GM18907 (cell line): ENCODE measurements at regions not wholly inside any gene's neighbourhood (a gene's known extent, or its start where the extent isn't known, plus 50 kb on each side); places are given as distances from the start of the nearest gene placed in this dataset.
"Not testable (repeated sequence)": the region's sequence is repeated elsewhere in the genome, so short reads cannot be mapped to it uniquely, and the experiment has no call there.

Experiments used
- ATAC-seq: cut with Tn5 transposase; IDR thresholded peaks from one replicate; pipeline ENCODE4 v1.9.1; 2021; ENCODE audit warnings: mild to moderate bottlenecking, moderate library complexity; ENCODE audit not compliant: unreplicated experiment

- no peak for ATAC-seq
Observed at GRCh38 chr1:157235307-157235706, 97.1 kb upstream of the ETV3 start.

GRCh38 chr1:157234705-157235273 lies 96.6 kb upstream of the ETV3 start:
- no peak for ATAC-seq

DNA sequence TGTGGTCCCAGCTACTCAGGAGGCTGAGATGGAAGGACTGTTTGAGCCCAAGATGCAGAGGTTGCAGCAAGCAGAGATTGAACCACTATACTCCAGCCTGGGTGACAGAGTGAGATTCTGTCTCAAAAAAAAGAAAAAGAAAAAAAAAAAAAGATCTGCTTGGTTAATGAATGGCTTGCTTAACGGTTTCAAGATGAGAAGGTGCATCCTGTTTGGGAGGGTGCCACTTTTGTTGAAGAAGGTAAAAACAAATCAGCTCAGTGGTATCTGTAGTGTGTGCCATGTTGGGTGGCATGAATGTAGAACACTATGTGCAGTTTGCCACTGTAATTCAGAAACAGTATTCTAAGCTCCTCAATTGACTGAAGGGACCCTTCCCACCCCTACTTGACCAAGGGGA lies 94.9 kb upstream of the ETV3 start:
- peak; percentile 85 for ATAC-seq

- no peak for ATAC-seq
Observed at GRCh38 chr1:157231846-157232525, 93.8 kb upstream of the ETV3 start.

DNA sequence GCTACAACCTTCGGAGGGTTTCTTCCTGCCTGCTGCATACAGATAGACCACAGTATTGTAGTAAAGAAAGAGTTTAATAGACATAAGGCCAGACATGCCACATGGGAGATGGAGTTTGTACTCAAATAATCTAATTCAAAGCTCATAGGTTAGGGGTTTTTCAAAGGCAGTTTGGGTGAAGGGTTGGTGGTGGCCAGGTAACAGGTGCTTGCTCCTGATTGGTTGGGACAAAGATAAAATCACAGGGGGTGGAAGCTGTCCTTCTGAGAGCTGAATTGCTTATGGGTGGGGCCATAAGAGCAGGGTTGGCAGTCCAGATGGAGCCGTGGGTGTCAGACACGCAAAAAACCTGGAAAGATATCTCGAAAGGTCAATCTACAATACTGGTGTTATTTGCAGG lies 92.3 kb upstream of the ETV3 start:
- ATAC-seq: no peak

DNA sequence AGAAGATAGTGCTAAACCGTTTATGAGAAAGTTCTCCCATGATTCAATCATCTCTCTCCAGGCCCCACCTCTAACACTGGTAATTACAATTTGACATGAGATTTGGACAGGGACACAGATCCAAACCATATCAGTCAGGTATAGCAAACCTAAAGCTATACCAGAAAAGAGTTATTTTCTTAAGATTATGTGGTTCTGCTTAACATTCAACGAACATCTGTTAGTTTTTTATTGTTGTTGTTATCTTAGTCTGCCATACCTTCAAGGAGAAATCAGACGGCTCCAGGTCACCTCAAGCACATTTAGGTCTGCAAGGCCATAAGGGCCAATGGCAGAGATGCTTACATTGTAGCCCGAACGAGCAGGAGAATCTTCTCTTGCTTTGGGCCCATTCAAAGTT lies 89.5 kb upstream of the ETV3 start:
- no peak for ATAC-seq

- no peak for ATAC-seq
Observed at GRCh38 chr1:157226739-157227138, 88.5 kb upstream of the ETV3 start.

- no peak for ATAC-seq
Observed at GRCh38 chr1:157219600-157219999, 81.4 kb upstream of the ETV3 start.

DNA sequence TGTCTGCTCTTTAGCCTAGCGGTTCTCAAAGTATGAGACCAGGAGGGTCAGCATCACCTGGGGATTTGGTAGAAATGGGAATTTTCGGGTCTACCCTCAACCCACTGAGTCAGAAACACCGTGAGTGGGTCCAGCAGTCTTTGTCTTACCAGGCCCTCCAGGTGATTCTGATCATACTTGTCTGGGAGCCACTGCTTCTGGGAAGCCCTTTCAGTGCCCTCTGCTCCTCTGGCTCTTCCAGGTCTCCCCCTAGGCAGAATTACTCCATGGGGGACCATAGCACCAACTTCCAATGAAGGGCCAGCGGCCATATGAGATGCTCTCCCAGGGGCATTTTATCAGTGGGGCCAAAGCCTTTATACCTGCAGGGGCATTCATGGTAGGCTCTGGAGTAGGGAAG lies 81.0 kb upstream of the ETV3 start:
- no peak for ATAC-seq

DNA sequence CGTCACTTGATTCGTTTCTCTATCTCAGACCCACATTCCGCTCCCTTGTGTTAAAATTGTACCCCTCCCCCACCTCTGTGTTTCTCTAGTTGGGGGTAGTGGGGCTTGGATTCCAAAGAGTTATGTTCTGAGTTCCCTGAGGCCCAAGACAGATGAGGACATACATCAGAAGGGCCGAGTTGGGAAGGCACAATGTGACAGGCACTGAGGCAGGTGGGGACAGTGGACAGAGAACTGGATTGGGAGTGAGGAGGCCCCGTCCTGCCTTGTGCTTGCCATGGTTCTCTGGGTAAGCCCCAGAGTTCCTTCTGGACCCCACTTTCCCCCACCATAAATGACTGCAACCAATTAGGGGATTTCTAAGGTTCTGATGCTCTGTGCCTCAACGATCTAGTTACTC lies 80.5 kb upstream of the ETV3 start:
- no peak for ATAC-seq

- no peak for ATAC-seq
Observed at GRCh38 chr1:157217486-157217885, 79.3 kb upstream of the ETV3 start.

GRCh38 chr1:157213836-157214235 lies 75.6 kb upstream of the ETV3 start:
- no peak for ATAC-seq

DNA sequence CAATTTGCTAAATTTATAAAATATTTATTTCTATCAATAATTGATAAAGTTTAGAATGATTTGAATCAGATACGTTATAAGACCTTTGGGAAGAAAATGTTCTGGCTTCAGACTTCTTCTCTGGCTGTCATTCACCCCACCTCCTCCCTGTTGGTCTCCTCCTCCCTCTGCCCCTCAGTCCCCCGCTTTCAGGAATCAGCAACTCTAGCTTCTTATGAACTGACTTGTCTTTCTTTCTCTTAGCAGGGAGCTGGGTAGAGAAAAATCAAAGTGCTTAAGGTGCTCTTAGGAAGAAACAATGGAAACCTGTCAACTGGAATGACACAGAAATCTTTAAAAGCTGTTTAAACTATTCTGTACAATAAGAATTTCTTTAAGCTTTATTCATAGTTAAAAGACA lies 71.3 kb upstream of the ETV3 start:
- no peak for ATAC-seq

DNA sequence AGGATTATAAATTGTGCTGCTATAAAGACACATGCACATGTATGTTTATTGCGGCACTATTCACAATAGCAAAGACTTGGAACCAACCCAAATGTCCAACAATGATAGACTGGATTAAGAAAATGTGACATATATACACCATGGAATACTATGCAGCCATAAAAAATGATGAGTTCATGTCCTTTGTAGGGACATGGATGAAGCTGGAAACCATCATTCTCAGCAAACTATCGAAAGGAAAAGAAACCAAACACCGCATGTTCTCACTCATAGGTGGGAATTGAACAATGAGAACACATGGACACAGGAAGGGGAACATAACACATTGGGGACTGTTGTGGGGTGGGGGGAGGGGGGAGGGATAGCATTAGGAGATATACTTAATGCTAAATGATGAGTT lies 67.8 kb upstream of the ETV3 start:
- ATAC-seq: not testable (repeated sequence)

DNA sequence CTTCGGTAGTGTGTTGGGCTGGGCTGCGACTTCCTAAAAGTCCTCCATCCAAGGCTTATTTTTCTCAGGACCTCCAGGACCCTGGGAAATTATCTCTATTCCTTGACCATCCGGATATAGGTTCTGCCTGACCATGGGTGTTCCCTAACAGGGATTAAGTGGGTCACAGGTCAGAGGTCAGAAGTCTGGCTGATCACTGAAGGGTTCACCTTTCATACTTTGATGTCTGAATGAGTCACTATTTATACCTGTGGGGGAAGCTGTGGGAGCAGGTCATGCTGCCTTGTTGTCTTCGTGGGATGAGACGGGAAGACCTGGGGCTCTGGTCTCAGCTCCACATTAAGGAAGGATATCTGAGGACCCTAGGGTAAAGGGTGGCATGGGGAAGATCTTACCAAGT lies 65.0 kb upstream of the ETV3 start:
- ATAC-seq: no peak

DNA sequence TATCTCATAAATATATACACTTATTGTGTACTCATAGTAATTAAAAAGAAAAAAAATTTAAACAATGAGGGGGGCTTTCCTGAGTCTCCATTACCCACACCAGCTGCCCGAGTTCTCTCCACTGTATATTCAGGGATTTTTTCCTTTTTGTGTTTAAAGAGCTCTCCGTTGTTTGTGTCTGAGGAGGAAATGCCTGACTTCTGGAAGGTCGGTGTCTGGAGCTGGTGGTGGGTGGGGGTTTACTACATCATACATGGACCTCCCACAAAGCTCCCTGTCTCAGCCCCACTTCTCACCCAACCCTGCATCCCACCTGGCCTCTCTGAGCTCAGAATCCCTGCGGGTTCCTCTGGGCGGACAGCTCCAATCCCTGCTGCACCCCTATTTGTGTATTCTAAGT lies 64.1 kb upstream of the ETV3 start:
- ATAC-seq: no peak

DNA sequence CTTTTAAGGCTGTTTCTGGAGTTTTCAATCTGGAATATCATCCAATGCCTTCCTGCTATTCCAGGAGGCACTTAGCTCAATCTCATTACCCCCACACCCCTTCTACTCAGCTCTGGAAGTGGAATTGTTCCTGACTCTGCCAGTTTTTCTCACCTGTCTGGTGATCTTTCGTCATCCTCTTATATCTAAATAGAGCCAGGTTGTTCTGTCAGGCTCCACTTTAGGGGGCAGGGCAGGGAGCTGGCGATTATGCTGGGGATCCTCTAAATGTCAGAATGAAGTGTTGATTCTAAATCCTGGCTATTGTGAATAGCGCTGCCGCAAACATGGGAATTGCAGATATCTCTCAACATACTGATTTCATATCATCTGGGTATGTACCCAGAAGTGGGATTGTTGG lies 63.6 kb upstream of the ETV3 start:
- ATAC-seq: no peak

- no peak for ATAC-seq
Observed at GRCh38 chr1:157200451-157200850, 62.3 kb upstream of the ETV3 start.

DNA sequence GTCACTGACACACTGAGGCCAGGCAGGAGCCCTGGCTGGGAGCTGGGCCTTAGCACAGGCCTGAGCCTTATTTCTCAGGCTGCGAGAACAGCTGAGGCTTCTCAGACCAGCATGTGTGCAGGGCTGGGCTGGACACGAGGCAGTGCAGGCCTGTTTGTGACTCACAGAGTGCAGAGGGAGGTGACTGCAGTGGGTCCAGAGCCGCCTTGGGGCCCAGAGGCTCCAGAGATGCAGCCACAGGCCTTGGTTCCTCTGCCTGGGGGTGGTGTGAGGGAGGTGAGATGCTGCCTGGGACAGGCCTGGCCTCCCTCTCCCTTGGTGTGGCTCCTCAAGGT lies 61.2 kb upstream of the ETV3 start:
- no peak for ATAC-seq

DNA sequence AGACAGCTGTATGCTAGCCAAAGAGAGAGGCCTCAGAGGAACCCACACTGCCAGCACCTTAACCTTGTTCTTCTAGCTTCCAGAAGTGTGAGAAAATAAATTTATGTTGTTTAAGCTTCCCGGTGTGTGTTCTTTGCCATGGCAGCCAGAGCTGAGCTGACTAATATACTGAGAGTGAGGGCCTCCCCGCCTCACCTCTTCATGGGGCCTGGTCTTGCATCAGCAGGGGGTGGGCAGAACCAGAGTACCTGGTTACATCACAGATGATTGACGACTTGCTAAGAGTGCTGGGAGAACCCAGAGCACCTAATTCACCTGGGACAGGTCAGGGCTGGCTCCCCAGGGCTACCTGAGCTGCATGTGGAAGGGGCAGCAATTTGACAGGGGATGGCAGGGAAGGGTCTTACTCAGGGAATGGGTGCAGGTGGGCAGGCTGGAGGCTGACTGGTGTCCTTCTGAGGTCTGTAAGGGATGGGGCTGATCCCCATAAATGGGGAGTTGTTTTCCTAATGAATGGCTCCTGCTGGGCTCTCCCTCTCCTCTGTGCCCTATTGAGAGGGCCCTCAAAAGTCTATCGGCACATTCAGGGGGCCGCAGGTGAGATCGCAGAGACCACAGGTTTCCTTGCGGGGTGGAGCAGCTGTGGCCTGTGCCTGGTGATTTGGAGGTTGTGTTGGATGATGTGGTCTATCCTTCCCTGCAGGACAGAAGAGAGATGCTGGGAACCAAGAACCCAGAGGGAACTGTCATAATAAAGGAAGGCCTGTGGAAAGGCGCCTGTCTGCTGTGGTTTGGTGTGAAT lies 60.6 kb upstream of the ETV3 start:
- ATAC-seq: no peak

- no peak for ATAC-seq
Observed at GRCh38 chr1:157197906-157198435, 59.8 kb upstream of the ETV3 start.
